ENCODE measurements at regions not wholly inside any gene's neighbourhood (a gene's known extent, or its start where the extent isn't known, plus 50 kb on each side); places are given as distances from the start of the nearest gene placed in this dataset.

DNA sequence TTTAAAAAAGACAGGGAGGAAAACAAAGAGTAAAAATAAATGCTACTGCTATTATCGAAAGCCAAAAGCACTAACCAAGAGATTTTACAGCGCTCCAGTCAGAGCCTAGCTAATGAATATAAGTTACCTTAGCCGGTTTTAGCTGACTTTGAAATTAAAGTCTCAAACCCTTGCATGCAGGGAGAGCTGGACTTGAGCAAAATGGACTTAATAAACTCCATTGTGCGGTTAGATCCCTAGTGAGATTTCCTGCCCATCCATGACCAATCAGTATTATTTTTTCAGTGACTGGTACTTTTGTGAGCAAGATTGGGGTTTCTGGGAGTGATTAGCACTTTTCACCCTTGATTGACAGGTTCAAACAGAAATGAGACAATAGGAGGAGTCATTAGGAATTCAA is 333.4 kb upstream of the ADGRL2 start:
- Histone ChIP-seq H3K9me3 (ENCODE audit: control insufficient read depth in 2 of 2, insufficient read depth in 1 of 2, low read depth in 1 of 2, low read length in 1 of 2) (no peaks in the 10 kb centered on the region), H3K27me3 (ENCODE audit: control insufficient read depth in 1 of 2, insufficient read depth in 2 of 2, low read length in 2 of 2) (no peaks in the 10 kb centered on the region), H3K4me3 (ENCODE audit: low read depth in 1 of 2, low read length in 2 of 2) (no peak overlapping the region), H3K27ac (ENCODE audit: low read depth in 2 of 2, low read length in 1 of 2) (no peak overlapping the region), H3K36me3 (ENCODE audit: control insufficient read depth in 2 of 2, insufficient read depth in 2 of 2, low read length in 1 of 2) (no peaks in the 10 kb centered on the region), H3K4me1 (ENCODE audit: control insufficient read depth in 2 of 2, insufficient read depth in 2 of 2, low read length in 1 of 2) (no peaks in the 10 kb centered on the region)
- WGBS, 2 donors, result 95 to 96% methylated on average over 4 of the region's 4 CpGs

DNA sequence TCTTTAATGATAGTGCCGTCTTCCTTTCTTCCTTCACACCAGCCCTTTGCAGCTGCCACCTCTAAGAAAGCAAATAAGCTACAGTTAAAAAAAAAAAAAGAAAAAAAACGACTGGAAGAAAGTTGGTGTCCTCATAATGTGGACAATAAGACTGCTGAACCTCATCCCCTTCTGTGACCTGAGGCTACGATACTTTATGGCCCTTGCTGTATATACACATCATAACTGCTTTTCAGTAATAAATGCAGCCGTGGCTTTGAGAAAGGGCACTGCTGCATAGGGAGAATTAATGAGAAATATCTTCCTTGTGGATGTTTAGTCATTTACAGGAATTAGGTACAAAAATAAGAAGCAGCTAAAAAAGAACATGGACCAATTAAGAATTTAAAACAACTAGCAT is 333.8 kb upstream of the ADGRL2 start:
- no peak overlapping the region for H3K4me3 ChIP-seq (ENCODE audit: low read depth in 1 of 2, low read length in 2 of 2)
- no peaks in the 10 kb centered on the region for H3K36me3 ChIP-seq (ENCODE audit: control insufficient read depth in 2 of 2, insufficient read depth in 2 of 2, low read length in 1 of 2)
- no peaks in the 10 kb centered on the region for H3K27me3 ChIP-seq (ENCODE audit: control insufficient read depth in 1 of 2, insufficient read depth in 2 of 2, low read length in 2 of 2)
- no peak overlapping the region for H3K27ac ChIP-seq (ENCODE audit: low read depth in 2 of 2, low read length in 1 of 2)
- H3K4me1 ChIP-seq (ENCODE audit: control insufficient read depth in 2 of 2, insufficient read depth in 2 of 2, low read length in 1 of 2), result no peaks in the 10 kb centered on the region
- H3K9me3 ChIP-seq (ENCODE audit: control insufficient read depth in 2 of 2, insufficient read depth in 1 of 2, low read depth in 1 of 2, low read length in 1 of 2), result peaks cover 0 to 2% of the 10 kb centered on the region in 2 donors
- 72 to 78% methylated on average over 4 of the region's 4 CpGs for WGBS, 2 donors

DNA sequence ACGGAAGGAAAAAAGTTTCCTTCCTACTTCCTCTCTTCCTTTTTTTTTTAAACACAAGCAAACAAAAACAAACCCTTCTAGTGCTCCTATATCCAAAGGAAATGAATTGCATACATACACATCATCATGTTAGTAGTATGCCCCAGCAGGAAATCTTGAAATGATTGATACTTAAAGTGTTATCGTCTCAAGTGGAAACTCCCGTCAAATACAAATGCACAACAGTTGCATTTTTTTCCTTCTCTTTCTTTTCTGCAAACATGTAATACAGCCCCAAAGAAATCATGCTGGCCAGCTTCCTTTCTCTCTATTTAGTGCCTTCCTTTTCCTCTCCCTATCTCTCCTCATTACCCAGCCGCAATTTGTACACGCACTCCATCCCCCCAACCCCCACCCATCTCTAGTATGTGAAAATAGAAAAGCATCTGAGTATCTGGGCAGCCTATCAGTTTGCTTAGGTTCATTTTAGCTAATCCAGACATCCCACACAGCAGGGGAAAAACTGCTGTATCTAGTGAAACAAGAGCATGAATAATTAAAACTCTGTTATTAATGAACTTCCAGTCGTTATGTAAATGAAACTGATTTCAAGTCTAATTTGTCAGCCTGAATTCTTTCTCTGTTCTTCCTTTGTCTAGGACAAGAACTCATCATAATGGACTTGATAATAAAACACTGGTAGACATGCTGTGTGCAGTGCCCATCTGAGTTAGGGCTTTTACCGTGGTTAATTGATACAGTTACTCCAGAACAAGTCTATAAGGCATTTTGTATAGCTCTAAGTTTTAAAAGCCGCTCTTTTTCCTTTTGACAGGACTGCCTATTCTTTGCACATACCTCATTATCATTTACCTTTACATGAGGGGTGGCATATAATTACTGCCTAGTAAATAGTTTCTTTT is 336.5 kb upstream of the ADGRL2 start:
- WGBS, 2 donors, result 71 to 75% methylated on average over 8 of the region's 8 CpGs
- Histone ChIP-seq H3K9me3 (ENCODE audit: control insufficient read depth in 2 of 2, insufficient read depth in 1 of 2, low read depth in 1 of 2, low read length in 1 of 2) (peaks cover 0 to 2% of the 10 kb centered on the region in 2 donors), H3K27ac (ENCODE audit: low read depth in 2 of 2, low read length in 1 of 2) (no peak overlapping the region)

DNA sequence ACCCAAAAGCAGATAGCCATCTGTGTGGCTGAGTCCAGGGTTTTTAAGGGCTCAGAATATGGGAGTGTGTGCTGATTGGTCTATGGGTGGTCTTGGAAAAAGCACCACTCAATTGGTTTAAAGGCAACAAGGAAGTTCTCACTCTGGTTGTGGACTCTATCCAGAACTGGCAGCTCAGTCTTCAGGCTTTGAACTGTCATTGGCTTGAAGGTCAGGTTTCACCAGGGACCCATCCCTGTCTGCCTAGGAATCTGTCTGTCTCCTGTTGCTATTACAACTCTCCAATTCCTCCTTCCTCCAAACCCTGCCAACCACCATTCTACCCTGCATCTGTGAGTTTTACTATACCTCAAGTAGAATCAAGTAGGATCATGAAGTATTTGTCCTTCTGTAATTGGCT is 341.7 kb upstream of the ADGRL2 start:
- no peaks in the 10 kb centered on the region for H3K27me3 ChIP-seq (ENCODE audit: control insufficient read depth in 1 of 2, insufficient read depth in 2 of 2, low read length in 2 of 2)
- H3K27ac ChIP-seq (ENCODE audit: low read depth in 2 of 2, low read length in 1 of 2), result no peak overlapping the region
- no peaks in the 10 kb centered on the region for H3K36me3 ChIP-seq (ENCODE audit: control insufficient read depth in 2 of 2, insufficient read depth in 2 of 2, low read length in 1 of 2)
- no peak overlapping the region for H3K4me3 ChIP-seq (ENCODE audit: low read depth in 1 of 2, low read length in 2 of 2)
- H3K9me3 ChIP-seq (ENCODE audit: control insufficient read depth in 2 of 2, insufficient read depth in 1 of 2, low read depth in 1 of 2, low read length in 1 of 2), result peaks cover 0 to 2% of the 10 kb centered on the region in 2 donors
- no peaks in the 10 kb centered on the region for H3K4me1 ChIP-seq (ENCODE audit: control insufficient read depth in 2 of 2, insufficient read depth in 2 of 2, low read length in 1 of 2)

More for the DNA sequence above, 336.5 kb upstream of the ADGRL2 start:
- Histone ChIP-seq H3K4me1 (ENCODE audit: control insufficient read depth in 2 of 2, insufficient read depth in 2 of 2, low read length in 1 of 2) (no peaks in the 10 kb centered on the region), H3K4me3 (ENCODE audit: low read depth in 1 of 2, low read length in 2 of 2) (no peak overlapping the region), H3K36me3 (ENCODE audit: control insufficient read depth in 2 of 2, insufficient read depth in 2 of 2, low read length in 1 of 2) (no peaks in the 10 kb centered on the region), H3K27me3 (ENCODE audit: control insufficient read depth in 1 of 2, insufficient read depth in 2 of 2, low read length in 2 of 2) (no peaks in the 10 kb centered on the region)

- H3K36me3 ChIP-seq (ENCODE audit: control insufficient read depth in 2 of 2, insufficient read depth in 2 of 2, low read length in 1 of 2), result no peaks in the 10 kb centered on the region
- no peaks in the 10 kb centered on the region for H3K4me1 ChIP-seq (ENCODE audit: control insufficient read depth in 2 of 2, insufficient read depth in 2 of 2, low read length in 1 of 2)
- peaks cover 0 to 2% of the 10 kb centered on the region in 2 donors for H3K9me3 ChIP-seq (ENCODE audit: control insufficient read depth in 2 of 2, insufficient read depth in 1 of 2, low read depth in 1 of 2, low read length in 1 of 2)
- no peak overlapping the region for H3K27ac ChIP-seq (ENCODE audit: low read depth in 2 of 2, low read length in 1 of 2)
- WGBS, 2 donors, result 71 to 94% methylated on average over 4 of the region's 4 CpGs
- no peak overlapping the region for H3K4me3 ChIP-seq (ENCODE audit: low read depth in 1 of 2, low read length in 2 of 2)
- H3K27me3 ChIP-seq (ENCODE audit: control insufficient read depth in 1 of 2, insufficient read depth in 2 of 2, low read length in 2 of 2), result no peaks in the 10 kb centered on the region
These were observed 342.5 kb upstream of the ADGRL2 start for GRCh38 chr1:81458186-81458585.

DNA sequence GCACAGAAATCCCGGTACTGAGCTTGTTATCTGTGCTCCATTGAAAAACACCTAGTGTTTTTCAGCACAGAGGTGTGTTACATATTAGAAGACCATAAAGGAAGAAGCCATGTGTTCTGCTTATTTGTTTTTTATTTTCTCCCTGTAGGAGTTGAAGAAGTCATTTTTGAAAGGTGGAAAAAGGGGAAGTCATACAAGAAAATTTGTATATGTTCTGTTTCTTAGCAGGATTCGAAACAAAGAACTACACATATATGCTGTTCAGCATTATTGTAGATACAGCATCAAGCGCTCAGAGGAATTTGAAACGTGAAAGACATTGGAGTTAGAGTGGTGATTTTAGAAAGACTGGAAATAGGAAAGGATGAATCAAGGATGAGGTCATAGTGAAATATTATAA is 345.3 kb upstream of the ADGRL2 start:
- WGBS, 2 donors, result 89 to 90% methylated on average over 4 of the region's 4 CpGs
- Histone ChIP-seq H3K4me1 (ENCODE audit: control insufficient read depth in 2 of 2, insufficient read depth in 2 of 2, low read length in 1 of 2) (no peaks in the 10 kb centered on the region), H3K27me3 (ENCODE audit: control insufficient read depth in 1 of 2, insufficient read depth in 2 of 2, low read length in 2 of 2) (no peaks in the 10 kb centered on the region), H3K4me3 (ENCODE audit: low read depth in 1 of 2, low read length in 2 of 2) (no peak overlapping the region), H3K9me3 (ENCODE audit: control insufficient read depth in 2 of 2, insufficient read depth in 1 of 2, low read depth in 1 of 2, low read length in 1 of 2) (no peaks in the 10 kb centered on the region), H3K27ac (ENCODE audit: low read depth in 2 of 2, low read length in 1 of 2) (no peak overlapping the region), H3K36me3 (ENCODE audit: control insufficient read depth in 2 of 2, insufficient read depth in 2 of 2, low read length in 1 of 2) (no peaks in the 10 kb centered on the region)

GRCh38 chr1:81453971-81454370 is 346.8 kb upstream of the ADGRL2 start:
- H3K9me3 ChIP-seq (ENCODE audit: control insufficient read depth in 2 of 2, insufficient read depth in 1 of 2, low read depth in 1 of 2, low read length in 1 of 2), result no peaks in the 10 kb centered on the region
- WGBS, 2 donors, result 74 to 76% methylated on average over 3 of the region's 3 CpGs
- H3K27ac ChIP-seq (ENCODE audit: low read depth in 2 of 2, low read length in 1 of 2), result no peak overlapping the region

DNA sequence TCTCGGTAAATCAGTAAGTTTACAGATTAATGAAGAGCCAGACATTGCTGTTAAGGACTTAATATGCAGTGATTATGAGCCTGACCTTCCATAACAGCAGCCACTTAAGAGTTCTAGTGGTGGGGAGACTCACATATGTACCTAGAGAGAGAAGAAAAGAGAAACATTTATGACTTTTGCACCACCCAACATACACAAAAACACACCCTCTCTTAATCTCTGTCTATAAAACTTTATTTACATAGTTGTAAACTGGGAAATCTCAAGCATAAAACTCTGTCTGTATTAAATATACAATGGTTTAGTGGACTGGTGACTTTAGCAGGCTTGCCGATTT is 347.4 kb upstream of the ADGRL2 start:
- Histone ChIP-seq H3K4me3 (ENCODE audit: low read depth in 1 of 2, low read length in 2 of 2) (no peak overlapping the region), H3K9me3 (ENCODE audit: control insufficient read depth in 2 of 2, insufficient read depth in 1 of 2, low read depth in 1 of 2, low read length in 1 of 2) (no peaks in the 10 kb centered on the region), H3K27me3 (ENCODE audit: control insufficient read depth in 1 of 2, insufficient read depth in 2 of 2, low read length in 2 of 2) (no peaks in the 10 kb centered on the region), H3K27ac (ENCODE audit: low read depth in 2 of 2, low read length in 1 of 2) (no peak overlapping the region), H3K4me1 (ENCODE audit: control insufficient read depth in 2 of 2, insufficient read depth in 2 of 2, low read length in 1 of 2) (no peaks in the 10 kb centered on the region), H3K36me3 (ENCODE audit: control insufficient read depth in 2 of 2, insufficient read depth in 2 of 2, low read length in 1 of 2) (no peaks in the 10 kb centered on the region)
- WGBS, 2 donors, result 37 to 40% methylated on average over 2 of the region's 2 CpGs

More at GRCh38 chr1:81453971-81454370, 346.8 kb upstream of the ADGRL2 start:
- Histone ChIP-seq H3K4me1 (ENCODE audit: control insufficient read depth in 2 of 2, insufficient read depth in 2 of 2, low read length in 1 of 2) (no peaks in the 10 kb centered on the region), H3K4me3 (ENCODE audit: low read depth in 1 of 2, low read length in 2 of 2) (no peak overlapping the region), H3K27me3 (ENCODE audit: control insufficient read depth in 1 of 2, insufficient read depth in 2 of 2, low read length in 2 of 2) (no peaks in the 10 kb centered on the region), H3K36me3 (ENCODE audit: control insufficient read depth in 2 of 2, insufficient read depth in 2 of 2, low read length in 1 of 2) (no peaks in the 10 kb centered on the region)

DNA sequence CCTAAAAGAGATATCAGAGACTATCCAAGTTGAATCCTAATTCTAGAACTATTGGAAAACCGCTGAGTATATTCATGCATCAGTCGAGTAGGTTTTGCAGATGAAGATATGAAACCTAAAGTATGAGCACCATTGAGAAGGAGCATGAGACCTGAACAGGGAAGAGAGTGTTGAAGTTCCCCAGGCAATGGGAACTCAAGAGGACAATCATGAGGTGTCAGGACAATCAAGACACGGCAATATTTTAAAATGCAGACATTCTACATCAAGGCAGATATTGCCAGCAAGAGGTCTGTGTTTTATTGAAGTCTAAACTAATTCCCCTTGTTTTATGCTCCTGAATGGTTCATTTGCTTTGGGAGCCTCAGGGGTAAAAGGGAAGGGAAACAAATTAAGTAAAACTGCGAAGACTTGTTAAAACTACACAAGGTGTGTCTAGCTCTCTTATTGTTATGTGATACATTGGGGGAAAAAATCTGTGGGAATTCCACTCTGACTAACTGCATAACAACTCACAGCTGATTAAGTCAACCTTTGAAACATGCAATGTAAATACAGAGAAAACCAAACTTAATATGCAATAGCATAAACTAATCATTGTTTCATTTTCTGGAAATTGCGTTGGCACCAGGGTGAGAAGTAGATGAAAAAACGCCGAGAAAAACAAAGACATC is 347.9 kb upstream of the ADGRL2 start:
- Histone ChIP-seq H3K4me3 (ENCODE audit: low read depth in 1 of 2, low read length in 2 of 2) (no peak overlapping the region), H3K27ac (ENCODE audit: low read depth in 2 of 2, low read length in 1 of 2) (no peak overlapping the region), H3K27me3 (ENCODE audit: control insufficient read depth in 1 of 2, insufficient read depth in 2 of 2, low read length in 2 of 2) (no peaks in the 10 kb centered on the region), H3K4me1 (ENCODE audit: control insufficient read depth in 2 of 2, insufficient read depth in 2 of 2, low read length in 1 of 2) (no peaks in the 10 kb centered on the region), H3K36me3 (ENCODE audit: control insufficient read depth in 2 of 2, insufficient read depth in 2 of 2, low read length in 1 of 2) (no peaks in the 10 kb centered on the region), H3K9me3 (ENCODE audit: control insufficient read depth in 2 of 2, insufficient read depth in 1 of 2, low read depth in 1 of 2, low read length in 1 of 2) (no peaks in the 10 kb centered on the region)
- whole genome bisulfite sequencing, 2 donors, result 55 to 59% methylated on average over 7 of the region's 7 CpGs

DNA sequence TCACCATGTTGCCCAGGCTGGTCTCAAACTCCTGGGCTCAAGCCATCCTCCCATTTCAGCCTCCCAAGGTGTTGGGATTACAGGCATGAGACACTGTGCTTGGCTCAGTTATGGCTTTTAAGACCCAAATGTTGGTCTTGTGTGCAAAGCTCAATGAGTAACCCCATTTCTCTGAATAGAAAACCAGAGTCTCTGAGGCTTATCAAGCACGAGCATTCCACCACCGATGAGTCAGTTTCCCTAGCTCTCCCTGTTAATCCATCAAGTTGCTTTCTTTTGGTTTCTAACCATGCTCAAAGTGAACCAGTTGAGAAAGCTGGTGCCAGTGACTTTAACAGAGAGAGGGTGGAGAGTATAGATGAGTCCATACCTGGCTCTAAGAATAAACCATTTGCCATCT is 350.9 kb upstream of the ADGRL2 start:
- H3K27me3 ChIP-seq (ENCODE audit: control insufficient read depth in 1 of 2, insufficient read depth in 2 of 2, low read length in 2 of 2), result no peaks in the 10 kb centered on the region
- no peaks in the 10 kb centered on the region for H3K9me3 ChIP-seq (ENCODE audit: control insufficient read depth in 2 of 2, insufficient read depth in 1 of 2, low read depth in 1 of 2, low read length in 1 of 2)
- 74 to 79% methylated on average over 2 of the region's 2 CpGs for WGBS, 2 donors
- H3K36me3 ChIP-seq (ENCODE audit: control insufficient read depth in 2 of 2, insufficient read depth in 2 of 2, low read length in 1 of 2), result no peaks in the 10 kb centered on the region
- H3K27ac ChIP-seq (ENCODE audit: low read depth in 2 of 2, low read length in 1 of 2), result no peak overlapping the region
- no peak overlapping the region for H3K4me3 ChIP-seq (ENCODE audit: low read depth in 1 of 2, low read length in 2 of 2)
- H3K4me1 ChIP-seq (ENCODE audit: control insufficient read depth in 2 of 2, insufficient read depth in 2 of 2, low read length in 1 of 2), result no peaks in the 10 kb centered on the region

All from esophagus (tissue), 2 donors.